ENCODE measurements at regions not wholly inside any gene's neighbourhood (a gene's known extent, or its start where the extent isn't known, plus 50 kb on each side); places are given as distances from the start of the nearest gene placed in this dataset.

DNA sequence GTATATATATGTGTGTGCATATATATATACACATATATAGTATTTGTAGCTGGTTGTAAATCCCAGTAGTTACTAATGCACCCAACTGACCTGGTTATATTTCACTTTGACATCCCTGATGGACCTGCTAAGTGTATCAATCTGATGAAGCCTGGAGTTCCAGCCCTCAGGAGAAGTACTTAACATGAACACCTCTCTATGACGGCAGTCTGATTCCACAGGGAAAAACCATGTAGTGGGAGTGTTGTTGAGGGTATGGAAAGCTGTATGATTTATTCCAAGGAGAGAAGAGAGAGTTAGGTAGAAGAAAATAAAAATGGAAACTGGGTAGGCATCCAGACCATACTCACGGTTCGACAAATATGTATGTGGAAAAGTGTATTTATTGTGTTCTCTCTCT lies 531.2 kb upstream of the SEMA6D start:
- TF ChIP-seq FOXP2 (optimal IDR thresholded peaks at IDR 0.05; ENCODE audit: borderline replicate concordance, extremely low read depth, extremely low read length, insufficient read depth): no peak
- TF ChIP-seq, protein P1, sequence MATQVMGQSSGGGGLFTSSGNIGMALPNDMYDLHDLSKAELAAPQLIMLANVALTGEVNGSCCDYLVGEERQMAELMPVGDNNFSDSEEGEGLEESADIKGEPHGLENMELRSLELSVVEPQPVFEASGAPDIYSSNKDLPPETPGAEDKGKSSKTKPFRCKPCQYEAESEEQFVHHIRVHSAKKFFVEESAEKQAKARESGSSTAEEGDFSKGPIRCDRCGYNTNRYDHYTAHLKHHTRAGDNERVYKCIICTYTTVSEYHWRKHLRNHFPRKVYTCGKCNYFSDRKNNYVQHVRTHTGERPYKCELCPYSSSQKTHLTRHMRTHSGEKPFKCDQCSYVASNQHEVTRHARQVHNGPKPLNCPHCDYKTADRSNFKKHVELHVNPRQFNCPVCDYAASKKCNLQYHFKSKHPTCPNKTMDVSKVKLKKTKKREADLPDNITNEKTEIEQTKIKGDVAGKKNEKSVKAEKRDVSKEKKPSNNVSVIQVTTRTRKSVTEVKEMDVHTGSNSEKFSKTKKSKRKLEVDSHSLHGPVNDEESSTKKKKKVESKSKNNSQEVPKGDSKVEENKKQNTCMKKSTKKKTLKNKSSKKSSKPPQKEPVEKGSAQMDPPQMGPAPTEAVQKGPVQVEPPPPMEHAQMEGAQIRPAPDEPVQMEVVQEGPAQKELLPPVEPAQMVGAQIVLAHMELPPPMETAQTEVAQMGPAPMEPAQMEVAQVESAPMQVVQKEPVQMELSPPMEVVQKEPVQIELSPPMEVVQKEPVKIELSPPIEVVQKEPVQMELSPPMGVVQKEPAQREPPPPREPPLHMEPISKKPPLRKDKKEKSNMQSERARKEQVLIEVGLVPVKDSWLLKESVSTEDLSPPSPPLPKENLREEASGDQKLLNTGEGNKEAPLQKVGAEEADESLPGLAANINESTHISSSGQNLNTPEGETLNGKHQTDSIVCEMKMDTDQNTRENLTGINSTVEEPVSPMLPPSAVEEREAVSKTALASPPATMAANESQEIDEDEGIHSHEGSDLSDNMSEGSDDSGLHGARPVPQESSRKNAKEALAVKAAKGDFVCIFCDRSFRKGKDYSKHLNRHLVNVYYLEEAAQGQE (IDR thresholded peaks at IDR 0.05; ENCODE audit: insufficient read depth in 1 of 2, low read depth in 2 of 2, low read length in 2 of 2): no peak
- no peak for TF ChIP-seq SIN3A (IDR thresholded peaks at IDR 0.05; ENCODE audit: borderline replicate concordance, insufficient read depth, low read length)
- TF ChIP-seq TAF1 (IDR thresholded peaks at IDR 0.05; ENCODE audit: borderline replicate concordance, insufficient read depth, low read length): no peak
- no peak for TF ChIP-seq POLR2AphosphoS5 (IDR thresholded peaks at IDR 0.05; ENCODE audit: low read depth, low read length)

DNA sequence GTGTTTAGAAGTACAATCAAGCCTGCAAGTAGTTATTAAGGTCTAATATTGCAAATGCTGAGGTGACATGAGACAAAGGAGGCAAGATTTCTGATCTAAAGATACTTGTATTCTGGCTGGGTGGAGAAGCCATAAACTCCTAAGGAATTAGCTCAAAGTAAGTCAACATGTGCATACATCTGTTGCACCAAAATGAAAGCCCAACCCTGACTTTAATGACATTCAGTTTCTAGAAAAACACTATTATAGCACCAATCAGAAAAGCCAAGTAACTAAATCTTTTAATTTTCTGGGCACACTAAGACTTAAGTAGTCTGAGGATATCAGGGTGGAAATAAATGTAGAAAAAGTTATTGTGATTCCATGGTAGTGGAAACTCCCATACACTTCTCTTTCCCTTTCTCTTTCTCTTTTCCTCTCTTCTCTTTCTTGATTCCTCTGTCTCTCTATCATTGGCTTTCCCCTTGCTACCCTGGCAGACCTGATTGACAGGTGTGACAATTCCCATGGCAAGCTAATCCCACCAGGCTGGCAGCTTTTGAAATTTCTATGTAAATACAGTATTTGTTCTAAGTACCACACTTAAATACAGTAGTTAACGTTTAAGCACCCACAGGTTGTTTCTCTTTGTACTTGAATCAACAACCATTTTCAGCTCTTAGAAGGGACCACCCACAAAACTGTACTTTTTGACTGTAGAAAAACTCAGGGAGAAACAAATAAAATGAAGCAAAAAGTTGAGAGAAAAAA lies 528.4 kb upstream of the SEMA6D start:
- TF ChIP-seq, protein P1 (IDR thresholded peaks at IDR 0.05; ENCODE audit: insufficient read depth in 1 of 2, low read depth in 2 of 2, low read length in 2 of 2): no peak
- TF ChIP-seq SIN3A (IDR thresholded peaks at IDR 0.05; ENCODE audit: borderline replicate concordance, insufficient read depth, low read length) (no peak), TAF1 (IDR thresholded peaks at IDR 0.05; ENCODE audit: borderline replicate concordance, insufficient read depth, low read length) (no peak), POLR2AphosphoS5 (IDR thresholded peaks at IDR 0.05; ENCODE audit: low read depth, low read length) (no peak), FOXP2 (optimal IDR thresholded peaks at IDR 0.05; ENCODE audit: borderline replicate concordance, extremely low read depth, extremely low read length, insufficient read depth) (no peak)

DNA sequence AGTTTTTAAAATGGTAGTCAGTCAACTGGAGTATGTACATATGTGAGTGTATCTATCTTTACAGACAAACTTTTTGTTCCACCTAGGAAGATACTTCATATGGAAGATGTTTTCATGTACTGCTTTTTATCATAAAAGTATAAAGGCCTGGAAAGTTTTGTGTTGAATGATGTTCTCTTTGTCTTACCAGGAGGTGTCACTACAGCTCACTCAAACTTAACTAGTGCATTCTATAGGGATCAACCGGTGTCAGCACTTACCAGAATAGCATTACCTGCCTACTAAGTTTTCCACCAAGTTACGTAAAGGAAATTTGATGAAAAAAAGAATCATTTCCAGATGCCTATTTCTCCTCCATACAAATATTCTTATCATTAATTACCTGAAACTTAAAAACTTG lies 522.6 kb upstream of the SEMA6D start:
- TF ChIP-seq POLR2AphosphoS5 (IDR thresholded peaks at IDR 0.05; ENCODE audit: low read depth, low read length) (no peak), FOXP2 (optimal IDR thresholded peaks at IDR 0.05; ENCODE audit: borderline replicate concordance, extremely low read depth, extremely low read length, insufficient read depth) (no peak), SIN3A (IDR thresholded peaks at IDR 0.05; ENCODE audit: borderline replicate concordance, insufficient read depth, low read length) (no peak)

DNA sequence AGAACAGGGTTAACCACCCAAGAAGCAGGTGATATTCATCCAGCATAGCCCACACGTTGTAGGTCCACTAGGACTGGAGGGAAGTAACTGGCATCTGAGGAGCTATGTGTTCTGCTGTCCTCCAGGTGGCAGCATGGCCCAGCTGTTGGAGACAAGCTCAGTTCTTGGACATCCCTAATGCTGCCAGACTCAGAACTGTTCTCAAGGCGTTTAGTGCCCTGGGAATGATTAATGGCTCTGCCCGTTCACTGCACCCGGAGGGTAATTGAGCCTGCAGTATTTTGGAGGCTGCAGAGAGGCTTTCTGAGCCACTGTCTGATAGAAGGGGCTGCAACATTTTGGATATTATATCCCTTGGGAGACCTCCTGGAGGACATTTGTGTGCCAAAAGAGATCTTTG lies 521.3 kb upstream of the SEMA6D start:
- TF ChIP-seq SIN3A (IDR thresholded peaks at IDR 0.05; ENCODE audit: borderline replicate concordance, insufficient read depth, low read length): no peak
- no peak for TF ChIP-seq FOXP2 (optimal IDR thresholded peaks at IDR 0.05; ENCODE audit: borderline replicate concordance, extremely low read depth, extremely low read length, insufficient read depth)
- TF ChIP-seq, protein P1 (IDR thresholded peaks at IDR 0.05; ENCODE audit: insufficient read depth in 1 of 2, low read depth in 2 of 2, low read length in 2 of 2): no peak
- TF ChIP-seq TAF1 (IDR thresholded peaks at IDR 0.05; ENCODE audit: borderline replicate concordance, insufficient read depth, low read length): no peak
- no peak for TF ChIP-seq POLR2AphosphoS5 (IDR thresholded peaks at IDR 0.05; ENCODE audit: low read depth, low read length)

DNA sequence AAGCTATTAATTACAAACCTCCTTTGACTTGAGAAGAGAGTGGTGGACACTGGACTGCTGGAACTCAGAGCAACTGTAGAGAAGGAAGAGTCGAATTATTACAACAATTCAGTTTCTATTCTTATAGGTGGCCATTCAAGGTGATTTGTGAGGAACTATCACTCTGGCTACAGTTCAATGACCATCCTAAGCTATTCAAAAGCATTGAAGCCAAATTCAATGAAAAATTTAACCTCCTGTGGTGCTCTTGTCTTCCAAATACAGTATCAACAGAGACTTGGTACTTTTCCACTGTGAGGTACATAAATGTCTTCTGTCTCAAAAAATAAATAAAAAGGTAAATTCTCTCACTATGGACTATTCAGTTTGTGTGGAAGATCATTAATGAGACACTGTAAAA lies 513.3 kb upstream of the SEMA6D start:
- TF ChIP-seq SIN3A (IDR thresholded peaks at IDR 0.05; ENCODE audit: borderline replicate concordance, insufficient read depth, low read length): no peak
- TF ChIP-seq FOXP2 (optimal IDR thresholded peaks at IDR 0.05; ENCODE audit: borderline replicate concordance, extremely low read depth, extremely low read length, insufficient read depth): no peak
- TF ChIP-seq, protein P1 (IDR thresholded peaks at IDR 0.05; ENCODE audit: insufficient read depth in 1 of 2, low read depth in 2 of 2, low read length in 2 of 2): no peak
- no peak for TF ChIP-seq POLR2AphosphoS5 (IDR thresholded peaks at IDR 0.05; ENCODE audit: low read depth, low read length)
- no peak for TF ChIP-seq TAF1 (IDR thresholded peaks at IDR 0.05; ENCODE audit: borderline replicate concordance, insufficient read depth, low read length)
